ENCODE measurements at regions not wholly inside any gene's neighbourhood (a gene's known extent, or its start where the extent isn't known, plus 50 kb on each side); places are given as distances from the start of the nearest gene placed in this dataset.

DNA sequence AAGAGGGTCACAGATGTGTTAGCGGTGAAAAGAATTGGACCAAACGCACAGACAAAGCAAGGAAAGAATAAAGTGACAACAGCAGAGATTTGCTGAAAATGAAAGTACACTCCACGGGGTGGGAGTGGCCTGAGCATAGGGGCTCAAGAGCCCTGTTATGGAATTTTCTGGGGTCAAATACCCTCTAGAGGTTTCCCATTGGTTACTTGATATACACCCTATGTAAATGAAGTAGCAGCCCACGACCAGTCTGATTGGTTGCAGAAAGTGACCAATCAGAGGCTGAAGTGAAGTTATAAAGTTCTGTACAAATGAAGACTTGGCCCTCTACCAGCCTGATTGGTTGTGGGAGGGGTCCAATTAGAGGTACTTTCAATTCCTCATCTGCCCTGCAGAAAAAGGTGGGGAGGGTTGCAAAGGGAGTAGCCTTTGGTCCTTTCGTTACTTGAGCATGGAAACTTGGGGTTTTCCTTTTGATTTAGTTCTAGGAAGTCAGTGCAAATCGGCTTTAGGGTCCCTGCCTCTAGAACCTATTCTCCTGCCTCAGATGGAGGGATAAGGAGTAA is 125.6 kb upstream of the PRPS1L1 start:
- DNase-seq (ENCODE audit: low read depth in 2 of 2): no peak

- no peak for DNase-seq (ENCODE audit: low read depth in 2 of 2)
Measured at GRCh38 chr7:18154726-18155125, 127.1 kb upstream of the PRPS1L1 start.

GRCh38 chr7:18157233-18157632 is 129.6 kb upstream of the PRPS1L1 start:
- no peak for DNase-seq (ENCODE audit: low read depth in 2 of 2)

- no peak for DNase-seq (ENCODE audit: low read depth in 2 of 2)
Measured at GRCh38 chr7:18162657-18163056, 135.0 kb upstream of the PRPS1L1 start.

DNA sequence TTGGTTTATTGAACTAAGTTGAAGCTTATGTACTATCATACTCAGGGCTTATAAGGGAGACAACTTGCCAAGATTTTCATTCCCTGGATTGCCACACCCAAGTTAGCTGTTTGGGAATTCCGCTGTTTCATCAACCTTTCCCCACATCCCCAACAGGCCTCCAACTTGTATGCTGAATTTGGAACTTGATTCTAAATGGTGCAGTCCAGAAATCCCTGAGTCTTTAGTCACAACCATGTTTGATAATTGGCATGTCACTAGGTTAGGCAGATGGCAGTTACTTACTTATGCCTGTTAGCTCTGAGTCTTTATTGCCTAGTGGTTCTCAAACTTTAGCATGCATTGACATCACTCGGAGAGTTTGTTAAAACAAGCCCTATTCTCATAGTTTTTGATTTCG is 135.4 kb upstream of the PRPS1L1 start:
- no peak for DNase-seq (ENCODE audit: low read depth in 2 of 2)

DNA sequence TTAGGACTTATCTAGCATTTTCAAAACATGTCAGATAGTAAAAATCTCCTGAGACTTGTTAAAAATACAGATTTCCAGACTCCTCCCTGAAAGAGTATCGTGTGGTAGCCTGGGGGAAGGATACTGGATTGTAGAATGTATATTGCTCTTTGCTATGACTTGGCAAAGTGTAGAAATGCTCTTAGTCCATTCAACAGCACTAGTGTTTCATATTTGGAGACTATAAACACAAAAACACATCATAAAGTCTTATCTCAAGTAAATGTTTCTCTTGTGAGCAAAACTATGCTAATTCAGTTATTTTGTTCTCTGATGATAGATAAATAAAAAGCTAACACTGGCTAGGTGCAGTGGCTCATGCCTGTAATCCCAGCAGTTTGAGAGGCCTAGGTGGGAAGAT is 137.5 kb upstream of the PRPS1L1 start:
- no peak for DNase-seq (ENCODE audit: low read depth in 2 of 2)

DNA sequence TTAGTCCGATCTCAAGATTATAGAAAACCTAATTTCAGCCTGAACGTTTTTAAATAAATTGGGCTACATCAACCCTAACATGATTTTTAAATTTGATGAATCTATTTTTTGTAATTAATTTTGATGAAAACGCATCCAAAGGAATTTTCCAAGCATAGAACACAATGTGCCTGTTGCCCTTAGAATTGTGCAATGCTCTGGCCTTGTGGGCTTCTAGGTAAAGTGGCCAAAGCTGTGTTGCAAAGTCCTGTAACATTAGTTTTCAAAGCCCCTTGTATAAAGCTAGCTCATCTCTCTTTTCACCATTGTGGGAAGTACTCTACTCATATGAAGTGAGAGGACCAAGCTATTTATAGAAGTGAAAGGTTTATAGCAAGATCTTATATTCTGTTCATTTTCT is 138.4 kb upstream of the PRPS1L1 start:
- DNase-seq (ENCODE audit: low read depth in 2 of 2): no peak

DNA sequence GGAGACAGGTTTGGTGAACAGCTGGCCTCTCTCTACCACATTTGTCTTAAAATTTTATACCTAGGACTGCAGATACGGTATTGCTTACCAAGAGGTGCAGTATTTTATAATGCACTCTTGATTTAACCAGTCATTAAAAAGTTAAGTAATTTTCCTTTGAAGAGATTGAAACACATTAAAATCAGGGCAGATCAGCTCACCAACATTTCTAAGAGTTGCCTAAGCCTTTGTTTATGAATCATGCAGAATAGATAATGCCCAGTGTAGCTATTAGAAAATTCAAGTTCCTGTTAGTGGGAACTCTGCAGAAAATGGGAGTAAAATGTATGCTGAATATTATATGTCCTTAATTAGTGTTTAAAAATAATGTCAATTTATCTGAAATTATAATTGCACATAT is 140.2 kb upstream of the PRPS1L1 start:
- DNase-seq (ENCODE audit: low read depth in 2 of 2): no peak

GRCh38 chr7:18174996-18175395 is 147.3 kb upstream of the PRPS1L1 start:
- no peak for DNase-seq (ENCODE audit: low read depth in 2 of 2)

- no peak for DNase-seq (ENCODE audit: low read depth in 2 of 2)
Measured at GRCh38 chr7:18175801-18176450, 148.3 kb upstream of the PRPS1L1 start.

GRCh38 chr7:18177129-18177814 is 149.6 kb upstream of the PRPS1L1 start:
- DNase-seq (ENCODE audit: low read depth in 2 of 2): no peak

DNA sequence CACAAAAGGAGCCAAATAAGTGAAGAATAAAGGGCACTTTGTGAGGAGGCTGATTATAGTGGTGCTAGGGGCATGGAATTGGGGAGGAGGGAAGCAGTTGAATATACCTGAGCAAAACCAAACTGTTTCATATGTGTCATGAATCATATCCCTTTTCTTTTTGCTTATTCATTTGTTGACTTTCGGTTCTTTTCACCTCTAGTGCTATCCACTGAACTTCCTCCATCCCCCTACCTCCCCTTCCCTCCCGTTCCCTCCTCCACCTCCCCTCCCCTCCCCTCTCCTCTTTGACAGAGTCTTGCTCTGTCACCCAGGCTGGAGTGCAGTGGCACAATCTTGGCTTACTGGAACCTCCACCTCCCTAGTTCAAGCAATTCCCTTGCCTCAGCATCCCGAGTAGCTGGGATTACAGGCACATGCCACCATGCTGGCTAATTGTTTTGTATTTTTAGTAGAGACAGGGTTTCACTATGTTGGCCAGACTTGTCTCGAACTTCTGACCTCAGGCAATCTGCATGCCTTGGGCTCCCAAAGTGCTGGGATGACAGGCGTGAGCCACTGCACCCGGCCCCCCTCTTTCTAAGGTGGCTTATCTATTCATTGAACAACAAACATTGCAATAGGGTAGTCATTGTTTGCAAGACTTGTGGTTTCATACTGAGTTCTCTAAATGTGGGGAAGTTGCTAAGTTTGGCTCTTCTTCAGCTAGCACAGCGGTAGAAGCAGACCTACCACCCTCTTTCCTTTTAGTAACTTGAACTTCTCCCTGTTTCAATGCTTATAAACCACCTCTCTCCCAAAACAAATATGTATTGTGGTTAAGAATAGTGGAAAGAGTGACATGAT is 150.4 kb upstream of the PRPS1L1 start:
- DNase-seq (ENCODE audit: low read depth in 2 of 2): no peak

GRCh38 chr7:18179093-18179492 is 151.4 kb upstream of the PRPS1L1 start:
- DNase-seq (ENCODE audit: low read depth in 2 of 2): no peak

DNA sequence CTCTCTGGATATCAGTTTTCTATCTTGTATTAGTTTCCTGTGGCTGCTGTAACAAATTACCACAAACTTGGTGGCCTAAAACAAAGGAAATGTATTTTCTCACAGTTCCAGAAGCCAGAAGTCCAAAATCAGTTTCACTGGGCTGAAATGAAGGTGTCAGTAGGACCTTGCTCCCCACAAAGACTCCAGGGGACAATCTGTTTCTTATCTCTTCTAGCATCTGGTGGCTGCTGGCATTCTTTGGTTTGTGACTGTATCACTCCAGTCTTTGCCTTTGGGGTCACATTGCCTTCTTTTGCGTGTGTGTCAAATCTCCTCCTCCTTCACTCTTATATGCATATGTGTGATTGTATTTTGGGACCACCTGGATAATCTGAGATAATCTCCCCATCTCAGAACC is 153.0 kb upstream of the PRPS1L1 start:
- no peak for DNase-seq (ENCODE audit: low read depth in 2 of 2)

- DNase-seq (ENCODE audit: low read depth in 2 of 2): no peak
Measured at GRCh38 chr7:18189500-18190126, 162.0 kb upstream of the PRPS1L1 start.

DNA sequence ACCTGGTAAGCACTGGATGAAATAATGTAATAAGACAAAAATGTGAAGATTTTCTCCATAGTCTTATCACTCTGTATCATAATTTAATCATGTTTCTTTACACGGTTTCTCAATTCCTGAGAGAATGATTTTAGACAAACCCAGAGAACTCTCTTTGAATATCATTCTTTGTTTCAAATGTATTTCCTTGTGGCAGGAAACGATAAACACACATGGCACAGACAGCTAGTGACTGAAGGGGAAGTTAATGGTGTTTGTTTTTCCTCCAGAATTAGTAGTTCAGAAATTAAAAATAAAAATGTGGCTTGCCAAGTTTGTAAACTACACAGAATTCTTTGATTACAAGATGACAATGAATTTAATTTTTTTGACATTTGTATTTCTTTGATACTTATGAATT is 163.7 kb upstream of the PRPS1L1 start:
- DNase-seq (ENCODE audit: low read depth in 2 of 2): no peak

DNA sequence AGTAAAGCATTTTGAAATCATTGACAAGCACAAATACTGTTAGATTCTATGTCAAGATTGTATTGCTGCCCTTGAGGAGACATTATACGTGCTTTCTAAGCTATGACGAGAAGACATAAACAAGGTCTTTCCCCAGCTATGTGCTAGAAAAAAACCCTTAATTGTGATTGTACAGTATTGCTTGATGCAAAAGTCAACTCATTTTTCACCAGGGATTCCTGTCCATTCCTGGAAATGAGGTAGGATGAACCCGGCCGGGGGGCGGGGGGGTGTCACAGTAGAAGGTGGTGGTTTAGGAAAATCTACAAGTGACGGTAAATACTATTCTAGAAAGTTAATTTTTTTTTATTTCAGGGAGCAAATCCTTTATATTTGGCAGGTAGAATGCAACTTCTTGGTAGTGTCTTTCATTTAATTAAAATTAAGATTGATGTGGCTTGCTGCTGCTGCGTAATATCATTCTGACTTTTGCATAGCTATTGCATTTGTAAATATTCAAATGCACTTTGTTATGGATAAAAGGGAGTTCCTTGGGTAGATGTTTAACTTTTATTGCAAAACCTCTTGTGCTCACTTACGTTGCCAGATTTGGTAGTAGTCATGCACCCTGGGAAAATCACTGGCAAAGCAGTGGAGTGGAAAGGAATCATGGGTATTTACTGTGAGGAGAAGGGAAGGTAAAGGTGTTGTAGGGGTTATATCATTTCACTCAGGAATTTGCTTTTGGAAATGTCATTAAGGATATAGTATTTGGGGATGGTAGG is 164.4 kb upstream of the PRPS1L1 start:
- no peak for DNase-seq (ENCODE audit: low read depth in 2 of 2)

DNA sequence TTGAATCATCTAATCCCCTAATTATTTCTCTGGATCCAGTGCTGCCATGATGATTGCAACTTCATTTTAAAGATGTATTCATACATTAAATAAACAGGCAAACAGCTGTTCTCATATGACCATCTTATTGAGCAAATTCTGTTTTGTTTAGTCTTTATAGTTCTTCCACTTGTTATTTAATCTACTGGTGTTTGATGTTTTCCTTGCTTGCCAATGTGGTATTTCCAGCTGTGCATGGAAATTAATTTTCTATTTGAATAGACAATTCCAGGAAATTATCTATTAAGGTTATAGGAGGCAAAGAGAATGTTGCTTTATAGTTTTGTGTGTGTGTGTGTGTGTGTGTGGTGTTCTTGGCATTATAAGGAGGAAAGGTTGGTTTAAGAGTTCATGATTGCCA is 167.0 kb upstream of the PRPS1L1 start:
- DNase-seq (ENCODE audit: low read depth in 2 of 2): no peak

DNA sequence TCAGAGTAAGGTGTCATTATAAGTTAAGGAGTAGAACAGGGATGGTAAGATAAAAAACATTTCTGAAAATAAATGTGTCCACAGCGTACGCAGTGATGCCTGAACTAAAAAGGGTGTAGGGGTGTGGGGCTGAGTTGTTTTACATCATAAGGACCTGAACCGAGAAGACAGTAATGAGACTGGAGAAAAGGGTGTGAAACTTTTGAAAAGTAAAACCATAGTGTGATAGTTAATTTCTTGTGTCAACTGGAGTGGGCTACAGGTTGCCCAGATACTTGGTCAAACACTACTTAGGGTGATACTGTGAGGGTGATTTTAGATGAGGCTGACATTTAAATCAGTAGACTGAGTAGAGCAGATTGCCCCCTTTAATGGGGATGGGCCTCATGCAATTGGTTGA is 169.0 kb upstream of the PRPS1L1 start:
- no peak for DNase-seq (ENCODE audit: low read depth in 2 of 2)

GRCh38 chr7:18198868-18199267 is 171.2 kb upstream of the PRPS1L1 start:
- no peak for DNase-seq (ENCODE audit: low read depth in 2 of 2)

DNA sequence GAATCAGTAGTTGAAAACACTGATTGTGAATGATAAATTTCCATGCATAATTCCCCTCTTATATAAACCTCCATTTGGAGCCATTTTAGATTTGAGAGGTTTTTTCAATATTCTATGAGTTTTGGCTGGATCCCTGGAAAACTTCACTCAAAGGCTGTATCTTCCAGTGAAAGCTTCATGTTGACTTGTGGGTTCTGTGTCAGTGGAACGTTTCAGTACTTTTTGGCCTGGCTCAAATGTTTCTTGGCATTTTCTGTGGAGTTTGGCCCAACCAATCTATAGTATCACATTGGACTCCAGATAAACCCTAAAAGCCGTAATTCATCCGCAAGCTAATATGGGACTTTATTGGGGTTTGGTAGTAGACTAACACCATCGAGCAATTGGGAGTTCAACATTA is 172.6 kb upstream of the PRPS1L1 start:
- DNase-seq (ENCODE audit: low read depth in 2 of 2): no peak
